ENCODE measurements at regions not wholly inside any gene's neighbourhood (a gene's known extent, or its start where the extent isn't known, plus 50 kb on each side); places are given as distances from the start of the nearest gene placed in this dataset.
"Not testable (repeated sequence)": the region's sequence is repeated elsewhere in the genome, so short reads cannot be mapped to it uniquely, and the experiment has no call there.

DNA sequence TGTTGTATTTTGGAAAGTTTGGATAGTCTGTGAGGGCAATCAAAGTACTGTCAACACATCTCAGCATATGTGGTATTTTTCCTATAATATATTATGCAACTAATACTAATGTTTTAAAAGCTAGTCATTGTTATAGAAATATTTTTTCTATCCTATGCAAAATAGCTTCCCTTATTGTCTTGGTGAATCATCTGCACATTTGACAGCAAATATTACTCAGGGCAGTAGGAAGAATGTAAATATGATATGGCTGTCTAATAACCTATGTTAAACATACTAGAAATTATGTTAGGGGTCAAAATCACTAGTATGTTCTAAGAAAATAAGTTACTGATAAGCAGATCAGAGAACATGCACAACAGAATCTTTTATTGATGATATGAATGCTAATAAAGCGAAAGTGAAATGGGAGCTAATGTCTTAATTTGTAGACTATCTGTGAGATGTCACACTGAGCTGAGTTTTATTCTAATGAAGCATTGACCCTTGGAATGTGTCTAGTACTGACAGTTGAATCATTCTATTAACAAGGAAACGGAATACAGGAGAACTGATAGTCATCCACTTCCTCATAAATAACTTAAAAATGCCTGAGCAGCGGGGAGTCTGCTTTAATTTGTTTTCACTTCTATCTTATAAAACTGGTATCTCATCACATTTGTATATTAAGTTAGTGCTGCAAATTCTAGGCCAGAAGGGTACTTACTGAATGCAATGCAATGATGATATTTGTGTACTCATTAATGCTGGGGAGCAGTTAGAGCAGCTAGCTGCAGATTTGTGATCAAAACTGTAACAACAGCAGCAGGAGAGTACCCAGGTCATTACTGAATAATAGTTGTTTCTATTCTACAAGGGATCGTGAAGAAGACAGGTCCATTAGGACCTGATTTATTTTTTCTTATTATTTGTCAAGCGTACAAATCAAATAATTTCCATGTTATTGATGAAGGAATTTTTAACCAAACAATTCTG is 440.3 kb upstream of the AADAT start:
- DNase-seq: no peak

DNA sequence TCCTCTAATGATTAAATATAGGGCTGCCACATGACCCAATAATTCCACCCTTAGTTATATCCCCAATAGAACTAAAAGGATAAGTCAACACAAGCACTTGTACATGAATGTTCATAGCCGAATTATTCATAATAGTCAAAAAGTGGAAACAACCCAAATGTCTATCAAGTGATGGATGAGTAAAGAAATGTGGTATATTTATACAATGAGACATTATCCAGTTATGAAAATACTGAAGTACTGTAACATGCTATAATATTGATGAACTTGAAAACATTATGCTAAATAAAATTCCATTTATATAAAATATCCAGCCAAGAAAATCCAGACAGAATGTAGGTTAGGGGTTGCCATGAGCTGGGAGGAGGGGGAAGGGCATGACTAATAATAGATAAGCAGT is 436.7 kb upstream of the AADAT start:
- no peak for DNase-seq

DNA sequence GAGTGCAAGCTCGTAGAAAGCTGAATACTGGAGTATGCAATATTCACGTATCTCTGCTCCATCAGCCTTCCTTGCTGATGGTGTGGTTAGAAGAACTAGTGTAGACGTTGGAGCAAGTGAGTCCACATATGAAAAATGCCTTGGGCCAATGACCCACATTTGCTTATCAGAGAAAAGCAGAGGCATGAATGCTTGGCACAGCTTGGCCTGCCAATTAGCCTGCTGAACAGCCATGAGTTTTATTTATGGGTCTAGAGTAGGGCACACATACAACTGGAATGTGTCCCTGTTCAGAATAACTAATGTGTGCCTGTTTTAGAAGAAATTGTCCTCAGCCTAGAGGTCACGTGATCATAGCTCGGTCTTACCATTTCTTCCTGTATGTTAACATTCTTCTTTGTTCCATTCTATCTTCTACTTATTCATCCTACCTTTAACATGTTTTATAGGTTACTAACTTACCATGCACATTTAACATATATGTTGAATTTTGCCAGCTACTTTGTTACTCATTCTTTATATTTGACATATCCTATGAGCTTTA is 432.7 kb upstream of the AADAT start:
- DNase-seq: no peak

DNA sequence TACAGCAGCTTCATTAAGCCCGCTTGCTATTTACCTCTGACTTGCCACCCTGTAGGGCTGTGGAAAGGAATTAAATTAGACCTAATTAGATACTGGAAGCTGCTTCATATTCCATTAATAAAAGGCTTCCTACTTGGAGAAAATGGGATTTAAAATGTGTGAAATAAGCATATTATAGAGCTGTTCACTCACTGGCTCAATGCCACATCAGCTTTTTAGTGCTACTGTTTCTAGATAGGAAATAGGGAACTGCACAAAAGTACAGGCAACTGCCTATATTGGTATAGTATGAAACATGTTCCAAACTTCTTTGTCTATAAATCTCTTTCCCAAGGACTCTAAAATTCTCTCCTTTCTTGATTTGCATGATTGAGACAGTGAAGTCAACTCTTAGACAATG is 407.9 kb upstream of the AADAT start:
- no peak for DNase-seq

DNA sequence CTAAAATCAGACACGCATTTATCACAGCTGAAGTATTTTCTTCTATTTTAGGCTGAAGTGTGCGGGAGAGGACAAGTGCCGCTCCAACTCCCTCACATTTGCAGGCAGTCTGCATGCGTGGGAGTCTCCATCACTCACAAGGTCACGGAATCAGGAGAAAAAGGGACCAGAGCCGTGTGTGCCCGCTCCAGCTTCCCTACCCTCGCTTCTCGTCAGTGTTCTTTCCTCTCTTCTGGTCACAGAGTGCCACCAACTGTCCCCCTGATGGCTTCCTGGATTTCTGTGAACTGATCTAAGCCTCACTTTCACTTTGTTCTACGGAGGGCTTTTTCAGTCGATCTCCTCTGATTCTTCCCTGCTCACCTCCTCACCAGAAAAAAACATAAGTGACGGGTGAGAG is 407.4 kb upstream of the AADAT start:
- no peak for DNase-seq

DNA sequence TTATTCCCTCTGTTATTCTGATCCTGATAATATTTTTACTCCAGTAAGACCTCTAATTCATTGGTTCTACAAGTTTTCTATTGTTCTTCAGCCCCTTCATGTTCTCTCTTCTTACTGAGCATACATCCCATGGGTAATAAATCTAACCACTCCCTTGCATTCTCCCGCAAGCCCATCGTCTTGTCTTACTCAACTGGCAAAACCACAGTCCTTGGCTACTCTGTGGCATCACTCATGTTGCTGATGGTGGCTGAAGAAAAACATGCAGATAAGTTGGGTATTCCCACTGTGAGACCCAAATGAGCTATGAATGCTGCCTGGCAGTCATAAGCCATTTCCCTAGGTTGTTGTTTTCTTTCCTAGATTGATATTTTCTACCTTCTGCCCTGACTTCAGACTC is 402.2 kb upstream of the AADAT start:
- no peak for DNase-seq

DNA sequence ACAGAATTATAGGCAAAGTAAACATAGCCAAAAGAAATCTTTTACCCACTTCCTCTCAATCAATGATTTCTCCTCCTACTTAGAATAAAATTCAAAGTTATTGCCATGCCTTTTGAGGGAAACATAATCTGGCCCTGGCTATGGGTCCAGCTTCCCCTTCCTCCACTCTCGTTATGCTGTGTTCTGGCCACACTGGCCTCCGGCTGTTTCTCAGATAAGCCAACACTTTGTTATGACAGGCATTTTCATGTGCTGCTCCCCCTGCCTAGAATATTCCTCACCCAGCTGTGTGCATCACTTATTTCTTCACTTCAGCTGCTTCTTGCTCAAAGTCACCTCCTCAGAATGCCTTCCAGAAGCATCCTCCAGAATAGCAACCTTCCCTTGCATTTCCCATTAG is 386.6 kb upstream of the AADAT start:
- DNase-seq: no peak

DNA sequence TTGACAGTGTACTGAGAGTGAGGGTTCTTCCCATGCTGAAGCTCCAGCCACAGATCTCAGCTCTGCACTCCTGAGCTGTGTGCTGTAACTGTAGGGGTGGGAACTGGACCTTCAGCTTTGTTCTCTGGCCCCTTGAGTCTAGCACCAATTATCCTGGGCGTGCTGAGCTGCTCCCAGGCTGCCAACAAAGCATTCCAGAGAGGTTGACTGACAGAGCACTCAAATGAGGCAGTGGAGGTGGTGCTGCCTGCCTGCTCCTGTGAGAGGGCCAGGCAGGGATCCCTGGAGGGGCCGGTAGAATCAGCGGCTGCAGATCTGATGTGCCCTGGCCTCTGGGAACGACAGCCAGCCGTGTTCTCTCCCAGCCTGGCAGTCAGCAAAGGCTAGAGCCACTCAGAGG is 375.7 kb upstream of the AADAT start:
- DNase-seq: no peak

DNA sequence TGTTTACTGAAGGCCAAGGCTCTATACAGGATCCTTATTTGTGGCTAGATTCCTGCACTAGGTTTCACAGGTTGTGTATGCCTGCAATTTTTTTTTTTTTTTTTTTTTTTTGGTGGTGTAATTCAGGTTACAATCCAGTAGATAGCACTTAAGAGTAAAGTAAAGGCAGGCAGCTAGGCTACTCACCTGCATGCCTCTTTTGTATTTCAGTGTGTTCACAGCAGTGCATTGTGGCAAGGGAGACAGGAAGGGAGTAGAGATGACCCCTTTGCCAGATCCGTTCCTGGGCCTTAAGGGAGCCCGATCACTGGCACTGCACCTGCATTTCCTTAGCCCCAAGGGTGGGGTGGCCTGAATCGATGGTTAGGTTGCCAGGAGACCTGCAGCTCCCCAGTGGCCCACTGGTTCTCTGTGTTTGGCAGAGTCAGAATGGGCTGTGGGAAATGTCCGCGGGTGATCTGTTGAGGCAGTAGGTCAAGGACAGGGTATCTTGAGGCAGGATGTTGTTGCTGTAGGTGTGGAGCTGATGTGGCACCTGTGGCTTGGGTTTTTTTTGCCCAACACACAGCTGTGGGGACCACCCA is 374.9 kb upstream of the AADAT start:
- no peak for DNase-seq

DNA sequence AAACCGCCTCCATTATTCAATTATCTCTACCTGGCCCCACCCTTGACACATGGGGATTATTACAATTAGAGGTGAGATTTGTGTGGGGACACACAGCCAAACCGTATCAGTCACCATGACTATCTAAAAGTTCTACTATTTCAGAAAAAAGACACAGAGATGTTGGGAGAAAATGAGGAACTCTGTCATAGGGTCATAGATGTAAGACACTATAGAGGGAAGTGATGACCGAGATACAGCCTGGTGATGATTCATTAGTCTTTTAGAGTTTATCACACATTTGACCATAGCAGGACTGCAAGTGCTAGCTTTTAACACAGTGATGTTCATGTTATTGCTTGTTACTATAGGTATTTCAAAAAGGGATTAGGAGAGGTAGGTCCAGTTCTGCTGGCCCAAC is 357.0 kb upstream of the AADAT start:
- DNase-seq: no peak

DNA sequence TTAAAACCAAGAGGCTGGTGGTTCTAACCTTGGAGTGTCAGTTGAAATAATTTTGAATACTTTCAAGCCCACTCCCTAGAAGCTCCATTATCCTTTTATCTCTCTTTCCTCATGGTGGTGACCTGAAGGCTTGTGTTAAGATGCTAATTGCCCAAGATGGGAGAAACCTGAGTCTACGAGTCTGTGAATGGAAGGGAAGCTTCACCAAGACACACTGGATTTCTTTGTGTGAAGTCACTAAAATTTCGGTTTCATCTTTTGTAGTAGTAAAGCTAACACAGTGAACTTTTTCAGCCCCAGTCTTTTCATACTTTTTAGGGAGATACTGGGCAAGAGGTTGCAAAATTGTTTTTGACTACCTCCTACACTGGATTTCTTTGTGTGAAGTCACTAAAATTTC is 351.4 kb upstream of the AADAT start:
- not testable (repeated sequence) for DNase-seq

DNA sequence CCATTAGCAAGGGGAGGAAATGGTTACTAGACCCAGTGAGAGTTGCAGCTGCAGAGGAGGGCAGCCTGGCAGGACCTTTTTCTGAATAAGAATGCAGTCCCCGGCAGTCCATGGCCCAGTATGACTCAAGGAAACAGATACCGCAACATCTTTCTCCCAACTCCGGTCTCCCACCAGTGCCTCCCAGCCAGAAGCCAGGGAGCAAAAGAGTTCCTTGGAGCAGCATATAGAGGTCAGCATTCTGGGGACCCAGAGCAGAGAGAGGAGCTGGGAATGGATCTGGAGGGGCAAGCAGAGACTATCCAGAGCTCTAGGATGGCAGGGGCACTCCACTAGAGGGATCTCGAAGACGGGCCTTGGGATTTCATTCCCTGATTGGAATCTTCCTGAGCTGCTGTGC is 339.2 kb upstream of the AADAT start:
- no peak for DNase-seq

DNA sequence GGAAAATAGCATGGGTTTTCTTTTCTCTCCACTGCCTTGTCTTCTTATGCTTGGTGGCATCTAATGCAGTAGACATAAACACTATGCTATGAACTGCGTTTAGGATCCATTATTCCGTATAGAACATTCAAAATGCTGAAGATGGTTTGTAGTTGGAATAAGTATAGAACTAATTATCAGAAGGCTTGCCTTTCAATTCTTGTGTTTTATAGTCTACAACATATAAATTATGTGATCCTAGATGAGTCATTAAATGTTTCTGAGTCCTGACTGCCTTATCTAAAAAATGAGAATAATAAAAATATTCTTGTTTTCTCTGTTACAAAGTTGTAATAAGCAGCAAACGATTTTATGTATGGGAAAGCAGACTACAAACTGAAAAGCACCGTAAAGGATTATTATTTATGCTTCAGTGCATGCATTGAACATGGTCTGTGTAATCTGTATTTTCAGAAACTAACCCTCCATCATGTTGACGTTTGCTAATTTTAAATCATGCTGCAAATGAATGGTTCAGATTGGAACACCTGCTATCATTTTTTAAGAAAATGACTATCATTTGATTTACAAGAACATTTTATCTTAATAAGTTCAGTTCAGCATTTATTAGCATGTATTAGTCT is 335.9 kb upstream of the AADAT start:
- DNase-seq: no peak

DNA sequence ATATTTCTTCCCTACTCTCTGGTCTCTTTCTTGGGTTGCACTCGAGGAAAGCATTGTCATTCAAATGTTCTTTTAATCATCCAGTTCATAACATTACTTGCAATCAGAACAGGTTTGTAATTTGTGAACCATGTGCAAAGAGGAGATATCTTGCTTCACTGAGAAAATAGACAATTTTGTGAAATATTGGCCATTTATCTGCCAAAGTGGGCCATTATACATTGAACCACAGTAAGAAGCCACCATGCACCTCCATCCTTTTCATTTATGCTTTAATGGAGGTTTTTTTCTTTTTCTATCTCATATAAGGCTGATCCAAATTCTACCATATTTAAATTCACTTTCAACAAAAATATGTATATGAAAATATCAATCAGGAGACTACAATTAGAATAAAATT is 335.3 kb upstream of the AADAT start:
- no peak for DNase-seq

DNA sequence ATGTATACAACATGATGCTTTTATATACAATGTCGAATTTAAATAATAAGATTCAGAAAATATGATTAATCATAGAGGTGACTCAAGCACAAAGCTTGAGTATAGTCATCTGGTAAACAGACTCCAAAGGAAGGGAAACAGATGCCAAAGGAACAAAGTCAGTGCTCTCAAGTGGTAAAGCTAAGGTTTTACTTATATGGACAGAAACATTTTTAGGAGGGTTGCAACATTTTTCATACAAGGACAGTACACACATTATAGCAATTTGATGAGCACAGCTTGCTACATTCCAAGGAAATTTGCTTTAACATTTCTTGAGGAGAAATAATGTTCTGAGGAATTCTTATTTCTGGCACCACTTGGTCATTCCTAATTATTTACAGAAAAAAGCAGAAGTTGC is 333.4 kb upstream of the AADAT start:
- DNase-seq: no peak

DNA sequence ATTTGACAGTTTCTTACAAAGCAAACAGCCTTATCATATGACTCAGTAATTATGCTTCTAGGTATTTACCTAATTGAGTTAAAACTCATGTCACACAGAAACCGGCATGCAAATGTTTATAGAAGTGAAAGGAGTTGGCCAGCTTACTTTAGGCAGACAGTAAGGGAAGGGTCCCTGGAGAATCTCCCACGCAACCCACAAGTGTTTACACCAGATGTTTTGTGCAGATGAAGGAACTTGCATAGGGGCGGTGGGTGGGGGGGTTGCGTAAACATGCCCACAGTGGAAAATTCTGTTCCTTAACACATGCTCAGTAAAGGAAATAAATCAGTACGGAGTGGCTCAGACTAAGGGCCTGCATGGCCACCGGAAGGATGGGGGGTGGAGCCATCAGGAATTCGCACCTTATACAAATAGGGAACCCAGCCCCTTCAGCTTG is 330.5 kb upstream of the AADAT start:
- DNase-seq: no peak

DNA sequence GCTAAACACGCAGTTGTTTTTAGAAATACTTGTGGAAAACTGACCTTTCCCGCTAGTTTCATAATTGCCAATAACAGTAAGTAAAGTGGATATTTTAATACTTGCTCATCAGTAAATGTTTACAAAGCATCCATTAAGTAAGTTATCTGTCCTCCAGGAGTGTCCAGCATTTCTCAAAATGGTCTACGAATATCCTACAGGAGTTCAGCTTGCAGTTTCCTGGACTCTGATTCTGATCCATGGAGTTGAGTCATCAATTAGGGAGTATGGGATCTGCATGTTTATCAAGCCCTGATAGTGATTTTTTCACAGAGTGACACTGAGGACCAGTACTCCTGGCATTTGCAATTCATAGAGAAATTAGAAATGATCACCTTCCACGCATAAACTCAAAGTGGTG is 325.2 kb upstream of the AADAT start:
- DNase-seq: no peak

DNA sequence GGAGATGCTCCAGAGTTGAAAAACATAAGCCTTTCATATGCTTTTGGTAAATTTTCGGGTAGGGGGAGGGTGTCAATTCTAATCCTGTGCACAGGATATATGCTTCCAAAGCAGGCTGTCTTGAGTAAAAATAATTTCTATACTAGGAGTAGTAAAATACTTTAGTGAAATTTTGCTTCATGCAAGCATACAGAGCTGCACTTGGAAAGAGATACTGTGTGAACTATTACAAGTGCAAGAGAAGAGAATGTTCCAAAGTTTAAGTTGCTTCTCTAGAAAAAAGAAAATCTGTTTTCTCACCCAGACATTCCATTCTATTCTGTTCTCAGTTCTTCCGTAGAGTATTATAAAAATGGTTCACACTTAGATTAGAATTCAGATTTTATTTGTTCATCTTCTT is 324.6 kb upstream of the AADAT start:
- DNase-seq: no peak

DNA sequence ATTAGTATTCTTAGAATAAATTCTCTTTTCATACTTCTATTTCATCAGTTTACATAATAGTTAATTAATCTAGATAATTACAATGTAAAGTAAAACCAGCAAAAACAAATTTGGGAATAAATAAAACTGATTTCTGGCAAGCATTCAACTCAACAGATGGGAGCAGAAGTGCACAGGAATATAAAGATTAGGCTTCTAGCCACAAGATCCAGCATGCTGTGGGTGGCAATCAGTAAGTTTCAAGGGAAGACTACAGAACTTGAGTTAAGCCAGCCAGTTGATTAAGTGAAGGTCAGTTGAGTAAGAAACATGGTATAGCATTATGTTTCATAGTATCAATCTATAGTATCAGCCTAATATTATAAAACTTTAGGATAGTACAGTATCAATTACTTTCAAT is 324.2 kb upstream of the AADAT start:
- DNase-seq: no peak

DNA sequence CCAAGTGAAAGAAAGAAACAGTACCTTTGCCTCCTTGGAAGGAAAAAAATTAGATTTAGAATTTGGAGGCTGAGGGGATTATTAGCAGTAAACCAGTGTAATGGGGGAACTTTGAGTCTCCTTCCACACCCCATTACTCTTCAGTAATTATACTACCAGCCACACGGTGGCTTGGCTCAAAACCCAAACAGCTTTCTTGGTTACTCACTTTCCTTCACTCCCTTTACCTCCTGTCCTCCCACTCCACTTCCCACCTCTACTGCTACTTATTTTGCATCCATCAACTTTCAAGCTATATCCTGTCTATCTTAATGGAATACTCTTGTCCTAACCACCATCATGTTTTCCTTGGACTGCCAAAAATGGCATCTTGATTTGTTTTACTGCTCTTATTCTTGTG is 310.6 kb upstream of the AADAT start:
- no peak for DNase-seq

DNA sequence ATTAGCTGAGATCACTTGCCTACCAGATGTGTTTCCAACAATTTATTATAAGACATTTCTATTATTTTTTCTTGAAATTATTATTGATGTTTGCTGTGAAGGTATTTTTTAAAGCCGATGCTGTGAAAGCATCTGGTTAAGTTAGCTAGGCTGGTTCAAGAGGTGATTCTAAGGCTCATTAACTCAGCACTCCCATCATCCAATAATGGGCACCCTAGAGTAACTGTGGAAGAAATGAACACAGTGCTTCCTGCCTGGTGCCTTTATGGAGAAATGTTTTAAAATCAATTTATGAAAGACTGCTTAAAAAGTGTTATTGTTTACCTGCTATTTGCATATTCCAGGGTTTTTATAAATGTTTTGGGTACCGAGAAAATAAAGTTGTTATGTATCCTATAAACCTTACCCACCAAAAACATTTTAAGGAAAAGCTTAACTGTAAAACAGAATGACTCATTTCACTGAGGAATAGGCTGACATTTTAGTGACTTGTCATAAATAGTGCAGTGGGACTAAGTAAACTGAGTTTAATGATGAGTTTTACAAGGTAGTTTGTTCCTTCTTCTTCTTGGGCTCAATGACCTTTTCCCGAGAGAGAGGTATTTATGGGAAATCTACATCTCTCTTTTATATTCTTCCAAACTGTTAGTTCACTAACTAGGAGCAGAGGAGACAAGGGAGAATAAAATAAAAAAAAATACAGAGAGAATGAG is 310.0 kb upstream of the AADAT start:
- no peak for DNase-seq

DNA sequence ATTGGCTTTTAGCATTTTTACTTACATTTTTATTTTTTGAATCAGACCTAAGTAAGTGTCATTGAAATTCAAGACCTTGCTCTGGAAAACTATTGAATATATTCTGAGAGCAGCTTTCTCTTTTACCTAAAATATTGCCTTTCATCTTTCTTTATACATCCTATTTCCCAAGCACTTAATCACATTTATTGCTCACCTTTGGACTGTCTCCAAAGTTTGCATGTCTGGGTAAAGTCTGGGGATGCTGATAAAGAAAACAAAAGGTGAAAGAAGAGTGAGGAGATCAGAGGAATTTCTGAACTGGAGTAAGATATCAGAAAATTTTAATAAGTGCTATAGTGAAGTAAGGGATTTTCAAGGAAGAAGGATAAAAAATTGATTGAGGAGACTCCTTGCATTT is 308.5 kb upstream of the AADAT start:
- no peak for DNase-seq

DNA sequence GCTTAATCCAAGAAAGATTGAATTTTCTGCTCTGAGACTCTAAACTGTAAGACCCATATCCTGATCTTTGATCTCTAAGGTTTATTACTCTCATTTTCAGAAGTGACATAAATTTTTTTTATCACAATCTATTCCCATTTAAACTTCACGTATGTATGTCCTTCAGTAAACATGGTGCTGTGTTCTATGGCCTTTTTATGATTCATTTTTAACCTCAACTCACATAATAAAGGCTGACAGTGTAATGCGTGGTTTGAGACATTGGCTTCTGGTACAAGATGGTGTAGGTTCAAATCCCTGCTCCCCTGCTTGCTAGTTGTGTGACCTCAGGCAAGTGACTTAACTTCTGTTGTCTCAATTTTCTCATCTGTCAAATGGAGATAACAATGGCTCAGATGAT is 306.0 kb upstream of the AADAT start:
- DNase-seq: no peak

All from activated CD4-positive, alpha-beta T cell treated with anti-CD3 and anti-CD28 coated beads, Interleukin-2, Interleukin-6, amounts not matched to agents 100 ng/mL and 50 ng/mL, durations not matched to agents 16 hours and 8 hours (primary cell).